HepG2 (cell line): ENCODE measurements at regions not wholly inside any gene's neighbourhood (a gene's known extent, or its start where the extent isn't known, plus 50 kb on each side); places are given as distances from the start of the nearest gene placed in this dataset.
A peak's percentile ranks its signal among the peaks of the same experiment; 100 is the strongest.

Experiments
- EHMT2 ChIP-seq: fragments of 200-600 bp; sonication (generic); IDR thresholded peaks from 2 replicates; pipeline ENCODE4 v1.7.0; 2017; ENCODE audit warnings: antibody characterized with exemption, low read depth, low read length, borderline replicate concordance
- FOXP1 ChIP-seq, 2 experiments: fragments of 450-650 bp in 1 of 2; IDR thresholded peaks; 2 replicates each; pipeline ENCODE4 v1.6.1; 2017 to 2018; ENCODE audit warnings: antibody characterized with exemption in 1 of 2
- GATA4 ChIP-seq: sonication (generic); IDR thresholded peaks from 2 replicates; pipeline ENCODE4 v1.6.1; 2016; ENCODE audit warnings: antibody characterized with exemption, low read depth, borderline replicate concordance
- HNF4A ChIP-seq: sonication (generic); formaldehyde crosslinking; IDR thresholded peaks from 2 replicates; pipeline ENCODE4 v1.4.0; 2020; ENCODE audit warnings: missing genetic modification reagents
- MBNL3 ChIP-seq: fragments of 250-450 bp; sonication (Bioruptor Pico); conservative IDR thresholded peaks from 2 replicates; pipeline ENCODE4 v1.8.0; 2022; ENCODE audit warnings: mild to moderate bottlenecking, inconsistent platforms
- NR2F2 ChIP-seq: IDR thresholded peaks from 2 replicates; pipeline ENCODE4 v1.6.1; 2012; ENCODE audit warnings: low read depth, inconsistent platforms, borderline replicate concordance
- ONECUT2 ChIP-seq: sonication (generic); formaldehyde crosslinking; IDR thresholded peaks from 2 replicates; pipeline ENCODE4 v1.4.0; 2020; ENCODE audit warnings: missing genetic modification reagents
- RELA ChIP-seq: sonication (generic); formaldehyde crosslinking; IDR thresholded peaks from 2 replicates; pipeline ENCODE4 v1.4.0; 2020; ENCODE audit warnings: missing genetic modification reagents
- SALL1 ChIP-seq: sonication (generic); formaldehyde crosslinking; IDR thresholded peaks from 2 replicates; pipeline ENCODE4 v1.8.0; 2022; ENCODE audit warnings: mild to moderate bottlenecking, missing genetic modification reagents
- SMAD3 ChIP-seq: sonication (generic); formaldehyde crosslinking; IDR thresholded peaks from 2 replicates; pipeline ENCODE4 v1.4.0; 2020; ENCODE audit warnings: missing genetic modification reagents
- SOX6 ChIP-seq, 2 experiments: fragments of 450-650 bp in 1 of 2; sonication (generic) in 1 of 2; formaldehyde crosslinking in 1 of 2; IDR thresholded peaks; 2 replicates each; pipeline versions ENCODE4 v1.4.0 to v1.6.1; 2017 to 2020; ENCODE audit warnings: antibody characterized with exemption in 1 of 2, mild to moderate bottlenecking in 1 of 2, missing genetic modification reagents in 1 of 2
- TCF7 ChIP-seq: sonication (generic); IDR thresholded peaks from 2 replicates; pipeline ENCODE4 v1.6.1; 2016; ENCODE audit warnings: antibody characterized with exemption, low read depth
- ZBED4 ChIP-seq: sonication (generic); formaldehyde crosslinking; IDR thresholded peaks from 2 replicates; pipeline ENCODE4 v1.4.0; 2020; ENCODE audit warnings: missing genetic modification reagents, borderline replicate concordance
- ZBTB37 ChIP-seq: sonication (generic); formaldehyde crosslinking; IDR thresholded peaks from 2 replicates; pipeline ENCODE4 v1.4.0; 2020; ENCODE audit warnings: mild to moderate bottlenecking, missing genetic modification reagents
- ZMYM2 ChIP-seq: sonication (generic); formaldehyde crosslinking; IDR thresholded peaks from 2 replicates; pipeline ENCODE4 v1.8.0; 2022; ENCODE audit warnings: mild to moderate bottlenecking, missing genetic modification reagents
- ZNF484 ChIP-seq: sonication (generic); formaldehyde crosslinking; IDR thresholded peaks from 2 replicates; pipeline ENCODE4 v1.5.1; 2020; ENCODE audit warnings: mild to moderate bottlenecking, low read depth, missing genetic modification reagents, borderline replicate concordance
- ZNF564 ChIP-seq: sonication (generic); formaldehyde crosslinking; IDR thresholded peaks from 2 replicates; pipeline ENCODE4 v1.8.1; 2023; ENCODE audit warnings: mild to moderate bottlenecking, missing genetic modification reagents
- ZNF746 ChIP-seq: sonication (generic); formaldehyde crosslinking; IDR thresholded peaks from 2 replicates; pipeline ENCODE4 v1.8.0; 2022; ENCODE audit warnings: mild to moderate bottlenecking, missing genetic modification reagents
- TF ChIP-seq, protein P1 (sequence below): sonication (generic); formaldehyde crosslinking; IDR thresholded peaks from 2 replicates; pipeline ENCODE4 v1.5.0; 2020; ENCODE audit warnings: mild to moderate bottlenecking, missing genetic modification reagents, borderline replicate concordance
- TF ChIP-seq, protein P2 (sequence below): sonication (generic); formaldehyde crosslinking; IDR thresholded peaks from 2 replicates; pipeline ENCODE4 v1.5.1; 2020; ENCODE audit warnings: missing genetic modification reagents, mild to moderate bottlenecking, borderline replicate concordance

GRCh38 chr2:138184428-138184827 is 220.2 kb downstream of the HNMT start (continued):
- TF ChIP-seq ONECUT2 (CRISPR knock-in tag) (peak; percentile 84), NR2F2 (peak; percentile 57; the same call in 1 of the 2 replicates), SALL1 (CRISPR knock-in tag) (peak; percentile 88), ZNF564 (no peak), ZMYM2 (CRISPR knock-in tag) (0 out of 2 replicates have a peak, but pooled peaks have one; percentile 54), RELA (CRISPR knock-in tag) (no peak), HNF4A (CRISPR knock-in tag) (peak; percentile 87), ZBTB37 (no peak), MBNL3 (CRISPR knock-in tag) (no peak), ZNF746 (no peak), ZNF484 (CRISPR knock-in tag) (no peak), SOX6 (IDR thresholded peaks at IDR 0.05) (no peak), SOX6 (CRISPR knock-in tag; IDR thresholded peaks at IDR 0.05) (peak; percentile 82), SMAD3 (CRISPR knock-in tag) (0 out of 2 replicates have a peak, but pooled peaks have one; percentile 25), TCF7 (peak; percentile 83), GATA4 (no peak), EHMT2 (0 out of 2 replicates have a peak, but pooled peaks have one; percentile 52), FOXP1 (IDR thresholded peaks at IDR 0.05) (no peak), FOXP1 (CRISPR knock-in tag; IDR thresholded peaks at IDR 0.05) (peak; percentile 62; the same call in 1 of the 2 replicates), ZBED4 (no peak)
- TF ChIP-seq, protein P1, sequence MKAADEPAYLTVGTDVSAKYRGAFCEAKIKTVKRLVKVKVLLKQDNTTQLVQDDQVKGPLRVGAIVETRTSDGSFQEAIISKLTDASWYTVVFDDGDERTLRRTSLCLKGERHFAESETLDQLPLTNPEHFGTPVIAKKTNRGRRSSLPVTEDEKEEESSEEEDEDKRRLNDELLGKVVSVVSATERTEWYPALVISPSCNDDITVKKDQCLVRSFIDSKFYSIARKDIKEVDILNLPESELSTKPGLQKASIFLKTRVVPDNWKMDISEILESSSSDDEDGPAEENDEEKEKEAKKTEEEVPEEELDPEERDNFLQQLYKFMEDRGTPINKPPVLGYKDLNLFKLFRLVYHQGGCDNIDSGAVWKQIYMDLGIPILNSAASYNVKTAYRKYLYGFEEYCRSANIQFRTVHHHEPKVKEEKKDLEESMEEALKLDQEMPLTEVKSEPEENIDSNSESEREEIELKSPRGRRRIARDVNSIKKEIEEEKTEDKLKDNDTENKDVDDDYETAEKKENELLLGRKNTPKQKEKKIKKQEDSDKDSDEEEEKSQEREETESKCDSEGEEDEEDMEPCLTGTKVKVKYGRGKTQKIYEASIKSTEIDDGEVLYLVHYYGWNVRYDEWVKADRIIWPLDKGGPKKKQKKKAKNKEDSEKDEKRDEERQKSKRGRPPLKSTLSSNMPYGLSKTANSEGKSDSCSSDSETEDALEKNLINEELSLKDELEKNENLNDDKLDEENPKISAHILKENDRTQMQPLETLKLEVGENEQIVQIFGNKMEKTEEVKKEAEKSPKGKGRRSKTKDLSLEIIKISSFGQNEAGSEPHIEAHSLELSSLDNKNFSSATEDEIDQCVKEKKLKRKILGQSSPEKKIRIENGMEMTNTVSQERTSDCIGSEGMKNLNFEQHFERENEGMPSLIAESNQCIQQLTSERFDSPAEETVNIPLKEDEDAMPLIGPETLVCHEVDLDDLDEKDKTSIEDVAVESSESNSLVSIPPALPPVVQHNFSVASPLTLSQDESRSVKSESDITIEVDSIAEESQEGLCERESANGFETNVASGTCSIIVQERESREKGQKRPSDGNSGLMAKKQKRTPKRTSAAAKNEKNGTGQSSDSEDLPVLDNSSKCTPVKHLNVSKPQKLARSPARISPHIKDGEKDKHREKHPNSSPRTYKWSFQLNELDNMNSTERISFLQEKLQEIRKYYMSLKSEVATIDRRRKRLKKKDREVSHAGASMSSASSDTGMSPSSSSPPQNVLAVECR (CRISPR knock-in tag) = no peak
- TF ChIP-seq, protein P2, sequence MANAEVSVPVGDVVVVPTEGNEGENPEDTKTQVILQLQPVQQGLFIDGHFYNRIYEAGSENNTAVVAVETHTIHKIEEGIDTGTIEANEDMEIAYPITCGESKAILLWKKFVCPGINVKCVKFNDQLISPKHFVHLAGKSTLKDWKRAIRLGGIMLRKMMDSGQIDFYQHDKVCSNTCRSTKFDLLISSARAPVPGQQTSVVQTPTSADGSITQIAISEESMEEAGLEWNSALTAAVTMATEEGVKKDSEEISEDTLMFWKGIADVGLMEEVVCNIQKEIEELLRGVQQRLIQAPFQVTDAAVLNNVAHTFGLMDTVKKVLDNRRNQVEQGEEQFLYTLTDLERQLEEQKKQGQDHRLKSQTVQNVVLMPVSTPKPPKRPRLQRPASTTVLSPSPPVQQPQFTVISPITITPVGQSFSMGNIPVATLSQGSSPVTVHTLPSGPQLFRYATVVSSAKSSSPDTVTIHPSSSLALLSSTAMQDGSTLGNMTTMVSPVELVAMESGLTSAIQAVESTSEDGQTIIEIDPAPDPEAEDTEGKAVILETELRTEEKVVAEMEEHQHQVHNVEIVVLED (CRISPR knock-in tag) = no peak
